Endodermal cell (in vitro differentiated cells): ENCODE measurements at regions not wholly inside any gene's neighbourhood (a gene's known extent, or its start where the extent isn't known, plus 50 kb on each side); places are given as distances from the start of the nearest gene placed in this dataset.

Experiments used
- DNase-seq: peaks from one replicate; pipeline ENCODE4 v3.0.0-alpha.2; 2017
- H3K27ac ChIP-seq: 2 replicates; pipeline ENCODE4 v1.5.1; 2013; ENCODE audit warnings: mild to moderate bottlenecking, low read depth, low read length, moderate library complexity
- H3K27me3 ChIP-seq: 2 replicates; pipeline ENCODE4 v1.6.1; 2013; ENCODE audit warnings: mild to moderate bottlenecking, low read length, moderate library complexity; ENCODE audit not compliant: insufficient read depth, control insufficient read depth, poor library complexity, severe bottlenecking
- H3K36me3 ChIP-seq: 2 replicates; pipeline ENCODE4 v1.7.0; 2013; ENCODE audit warnings: mild to moderate bottlenecking, low read length, moderate library complexity; ENCODE audit not compliant: control insufficient read depth, insufficient read depth
- H3K4me1 ChIP-seq: one replicate; pipeline ENCODE4 v1.7.0; 2013; ENCODE audit warnings: low read length; ENCODE audit not compliant: control insufficient read depth, insufficient read depth
- H3K4me3 ChIP-seq: 2 replicates; pipeline ENCODE4 v1.5.1; 2013; ENCODE audit warnings: mild to moderate bottlenecking, low read length, moderate library complexity
- H3K9ac ChIP-seq: 2 replicates; pipeline ENCODE4 v1.6.1; 2013; ENCODE audit warnings: mild to moderate bottlenecking, low read length, moderate library complexity; ENCODE audit not compliant: poor library complexity, severe bottlenecking; ENCODE audit errors: extremely low read depth
- H3K9me3 ChIP-seq: 2 replicates; pipeline ENCODE4 v1.6.1; 2013; ENCODE audit warnings: mild to moderate bottlenecking, low read length, moderate library complexity; ENCODE audit not compliant: control insufficient read depth
- H3K27ac Mint-ChIP-seq: 2 replicates; pipeline ENCODE4 v1.8.0; 2020; ENCODE audit warnings: mixed read lengths
- H3K27me3 Mint-ChIP-seq: 2 replicates; pipeline ENCODE4 v1.8.0; 2021; ENCODE audit warnings: mild to moderate bottlenecking, mixed read lengths; ENCODE audit not compliant: insufficient read depth
- H3K36me3 Mint-ChIP-seq: 2 replicates; pipeline ENCODE4 v1.8.0; 2020; ENCODE audit warnings: low read depth, mixed read lengths
- H3K4me1 Mint-ChIP-seq: 2 replicates; pipeline ENCODE4 v1.8.0; 2020; ENCODE audit warnings: mixed read lengths
- H3K4me3 Mint-ChIP-seq: 2 replicates; pipeline ENCODE4 v1.8.0; 2020; ENCODE audit warnings: mild to moderate bottlenecking, moderate library complexity, mixed read lengths
- H3K9me3 Mint-ChIP-seq: 2 replicates; pipeline ENCODE4 v1.8.0; 2020; ENCODE audit warnings: mild to moderate bottlenecking, mixed read lengths
- CTCF ChIP-seq: fragments of 200-600 bp; sonication (generic); conservative IDR thresholded peaks from 2 replicates; pipeline ENCODE4 v1.5.0; 2021; ENCODE audit warnings: antibody characterized with exemption, mild to moderate bottlenecking
- WGBS, 2 experiments: methylation state at CpG; one replicate each; pipeline versions ENCODE4 v1.1.5 to v1.1.7; 2013; ENCODE audit warnings: missing lambda C conversion rate in 2 of 2, mixed read lengths in 1 of 2; ENCODE audit not compliant: insufficient coverage in 1 of 2, insufficient read length in 1 of 2; 5-methylcytosine and 5-hydroxymethylcytosine counted together

GRCh38 chr5:73359395-73359794 is 89.2 kb downstream of the FOXD1 start:
- TF ChIP-seq CTCF, result peak; percentile 54
- Histone ChIP-seq H3K36me3 (no peaks in the 10 kb centered on the region), H3K4me3 (no peak overlapping the region), H3K27ac (no peak overlapping the region), H3K27me3 (no peaks in the 10 kb centered on the region), H3K9me3 (no peaks in the 10 kb centered on the region), H3K9ac (no peak overlapping the region), H3K4me1 (peaks cover 8% of the 10 kb centered on the region)
- H3K4me1 Mint-ChIP-seq, result peaks cover 20% of the 10 kb centered on the region
- WGBS, 2 experiments, result 85 to 89% methylated on average over 1 of the region's 1 CpG
- peaks cover 7% of the 10 kb centered on the region for H3K27me3 Mint-ChIP-seq
- no peak overlapping the region for H3K4me3 Mint-ChIP-seq
- peaks cover 5% of the 10 kb centered on the region for H3K9me3 Mint-ChIP-seq
- no peaks in the 10 kb centered on the region for H3K36me3 Mint-ChIP-seq
- H3K27ac Mint-ChIP-seq, result no peak overlapping the region
- no peak for DNase-seq

- WGBS, 2 experiments, result 95 to 97% methylated on average over 2 to 3 of the region's 3 CpGs
Observed at GRCh38 chr5:73358366-73358765, 90.2 kb downstream of the FOXD1 start.

GRCh38 chr5:73357576-73357975 is 91.0 kb downstream of the FOXD1 start:
- Histone ChIP-seq H3K36me3 (no peaks in the 10 kb centered on the region), H3K27ac (no peak overlapping the region), H3K27me3 (no peaks in the 10 kb centered on the region), H3K9me3 (no peaks in the 10 kb centered on the region), H3K9ac (no peak overlapping the region), H3K4me3 (no peak overlapping the region), H3K4me1 (peaks cover 8% of the 10 kb centered on the region)
- H3K4me3 Mint-ChIP-seq, result no peak overlapping the region
- 86 to 100% methylated on average over 2 to 3 of the region's 3 CpGs for WGBS, 2 experiments
- H3K36me3 Mint-ChIP-seq, result no peaks in the 10 kb centered on the region
- H3K27me3 Mint-ChIP-seq, result peaks cover 7% of the 10 kb centered on the region
- H3K4me1 Mint-ChIP-seq, result peaks cover 20% of the 10 kb centered on the region
- no peak overlapping the region for H3K27ac Mint-ChIP-seq
- peaks cover 5% of the 10 kb centered on the region for H3K9me3 Mint-ChIP-seq
- TF ChIP-seq CTCF, result no peak
- no peak for DNase-seq

More at GRCh38 chr5:73358366-73358765, 90.2 kb downstream of the FOXD1 start:
- peaks cover 7% of the 10 kb centered on the region for H3K27me3 Mint-ChIP-seq
- DNase-seq, result no peak
- H3K27ac Mint-ChIP-seq, result no peak overlapping the region
- H3K4me1 ChIP-seq, result peaks cover 8% of the 10 kb centered on the region
- H3K9ac ChIP-seq, result no peak overlapping the region
- H3K4me3 ChIP-seq, result no peak overlapping the region
- TF ChIP-seq CTCF, result no peak
- no peaks in the 10 kb centered on the region for H3K36me3 Mint-ChIP-seq
- H3K4me1 Mint-ChIP-seq, result peaks cover 20% of the 10 kb centered on the region
- H3K36me3 ChIP-seq, result no peaks in the 10 kb centered on the region
- no peak overlapping the region for H3K4me3 Mint-ChIP-seq
- no peaks in the 10 kb centered on the region for H3K9me3 ChIP-seq
- H3K27ac ChIP-seq, result no peak overlapping the region
- no peaks in the 10 kb centered on the region for H3K27me3 ChIP-seq
- peaks cover 5% of the 10 kb centered on the region for H3K9me3 Mint-ChIP-seq
